HG03025 (cell line): ENCODE measurements at regions not wholly inside any gene's neighbourhood (a gene's known extent, or its start where the extent isn't known, plus 50 kb on each side); places are given as distances from the start of the nearest gene placed in this dataset.
A peak's percentile ranks its signal among the peaks of the same experiment; 100 is the strongest.

Experiments used
- ATAC-seq: cut with Tn5 transposase; IDR thresholded peaks from one replicate; pipeline ENCODE4 v1.9.1; 2021; ENCODE audit warnings: mild to moderate bottlenecking, moderate library complexity; ENCODE audit not compliant: unreplicated experiment, low FRiP score

DNA sequence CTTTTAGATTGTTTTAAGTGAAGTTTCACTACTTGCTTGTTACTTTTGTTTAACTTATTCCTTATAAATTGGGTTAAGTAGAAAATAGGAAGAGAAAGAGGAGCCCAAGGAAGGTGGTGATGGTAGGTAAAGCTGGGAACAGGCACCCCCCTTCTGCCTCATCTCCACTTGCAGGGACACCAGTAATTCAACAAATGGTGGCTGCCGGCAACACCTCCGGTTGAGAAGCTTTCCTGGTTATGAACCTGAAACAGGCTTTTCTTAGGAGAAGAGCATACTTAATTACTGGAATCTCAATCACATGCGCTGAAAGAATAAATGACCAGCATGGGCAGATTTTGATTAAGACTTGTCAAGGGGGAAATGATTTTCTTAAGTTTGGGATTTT is 158.9 kb upstream of the ZNF217 start:
- ATAC-seq: no peak

- ATAC-seq: no peak
Observed at GRCh38 chr20:53751620-53752318, 158.1 kb upstream of the ZNF217 start.

GRCh38 chr20:53750827-53751619 is 157.4 kb upstream of the ZNF217 start:
- ATAC-seq: peak; percentile 74

DNA sequence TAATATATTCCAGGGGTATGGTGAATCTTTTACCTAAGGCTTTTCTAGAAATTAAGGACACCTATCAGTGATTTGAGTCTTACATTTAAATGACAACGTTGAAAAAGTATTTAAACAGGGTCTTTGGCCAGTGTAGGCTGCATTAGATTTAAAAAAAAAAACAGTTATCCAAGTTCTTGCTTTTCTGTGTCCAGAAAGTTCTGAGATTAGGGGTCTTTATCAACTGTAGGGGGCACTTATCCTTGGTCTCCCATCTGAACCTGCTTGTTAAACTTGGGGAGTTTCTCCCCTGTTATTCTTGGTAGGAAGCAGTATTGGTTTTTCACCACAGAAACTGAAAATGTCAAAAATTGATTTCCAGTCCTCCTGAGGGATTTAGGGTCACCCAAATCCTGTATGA is 155.9 kb upstream of the ZNF217 start:
- no peak for ATAC-seq

- no peak for ATAC-seq
Observed at GRCh38 chr20:53748821-53749421, 155.3 kb upstream of the ZNF217 start.

DNA sequence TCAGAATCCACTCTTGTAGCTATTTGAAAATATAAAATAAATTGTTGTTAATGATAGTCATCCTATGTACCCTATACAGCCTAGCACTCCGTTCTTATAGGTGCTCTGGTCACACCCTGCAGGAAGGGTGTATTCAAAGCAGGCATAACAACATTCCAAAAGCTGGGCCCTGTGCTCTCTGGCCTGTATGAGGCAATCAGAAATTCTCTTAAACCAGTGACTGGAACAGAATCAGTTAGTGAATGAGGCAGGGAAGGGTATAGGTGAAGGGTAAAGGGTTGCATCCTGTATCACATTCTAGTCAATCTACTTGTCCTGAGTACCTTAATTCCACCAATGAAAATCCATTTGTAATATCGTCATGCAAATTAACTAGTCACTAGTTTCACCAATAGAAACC is 154.5 kb upstream of the ZNF217 start:
- ATAC-seq: no peak

DNA sequence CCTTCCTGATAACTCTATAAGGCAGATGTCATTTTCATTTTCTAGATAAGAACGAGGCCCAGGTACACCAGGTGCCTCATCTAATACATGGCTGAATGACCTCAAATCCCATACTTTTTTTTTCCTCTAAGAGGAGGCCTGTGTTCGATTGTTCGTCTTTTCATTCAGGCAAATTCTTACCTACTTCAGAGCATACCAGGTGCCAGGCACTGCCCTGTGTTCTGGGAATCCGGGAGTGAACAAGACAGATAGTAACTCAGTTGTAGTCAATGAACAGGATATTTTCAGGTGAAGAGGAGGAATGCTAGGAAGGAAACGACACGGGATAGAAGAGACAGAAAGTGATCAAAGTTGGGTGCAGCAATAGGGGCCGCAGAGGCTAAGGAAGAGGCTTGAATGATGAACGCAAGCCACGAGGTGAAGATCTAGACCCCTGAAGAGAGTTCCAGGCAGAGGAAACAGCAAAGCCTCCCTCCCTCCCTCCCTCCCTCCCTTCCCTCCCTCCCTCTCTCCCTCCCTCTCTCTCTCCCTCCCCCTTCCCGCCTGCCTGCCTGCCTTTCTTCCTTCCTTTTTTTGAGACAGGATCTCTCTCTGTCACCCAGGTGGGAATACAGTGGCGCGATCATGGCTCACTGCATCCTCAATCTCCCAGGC is 150.1 kb upstream of the ZNF217 start:
- ATAC-seq: no peak

DNA sequence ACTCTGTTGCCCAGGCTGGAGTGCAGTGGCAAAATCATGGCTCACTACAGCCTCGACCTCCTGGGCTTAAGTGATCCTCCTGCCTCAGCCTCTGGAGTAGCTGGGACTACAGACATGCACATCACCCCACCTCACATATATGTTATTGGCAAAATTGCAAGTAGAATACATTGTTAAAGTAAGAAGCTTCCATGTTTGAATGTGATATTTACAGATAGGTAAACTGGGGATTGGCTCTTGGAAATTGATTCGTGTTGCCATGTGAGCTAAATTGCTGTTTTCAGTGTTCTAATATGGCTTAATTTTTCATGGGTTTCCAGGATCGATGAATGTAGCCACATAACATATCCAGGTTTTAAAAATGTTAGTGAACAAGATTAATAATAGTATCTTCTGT is 149.0 kb upstream of the ZNF217 start:
- ATAC-seq: no peak

DNA sequence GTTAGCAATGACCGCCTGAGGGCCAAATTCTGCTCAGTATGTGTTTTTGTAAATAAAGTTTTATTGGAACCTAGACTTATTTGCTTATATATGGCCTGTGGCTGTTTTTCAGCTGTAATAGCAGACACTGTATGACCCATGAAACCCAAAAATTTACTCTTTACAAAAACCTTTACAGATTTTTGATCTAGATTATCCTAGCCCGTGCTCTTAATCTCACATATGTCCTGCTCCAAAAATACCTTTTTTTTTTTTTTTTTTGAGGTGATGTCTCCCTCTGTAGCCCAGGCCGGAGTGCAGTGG is 148.0 kb upstream of the ZNF217 start:
- ATAC-seq: no peak

- no peak for ATAC-seq
Observed at GRCh38 chr20:53739799-53740785, 146.5 kb upstream of the ZNF217 start.

GRCh38 chr20:53738945-53739798 is 145.5 kb upstream of the ZNF217 start:
- no peak for ATAC-seq

- ATAC-seq: no peak
Observed at GRCh38 chr20:53738039-53738944, 144.7 kb upstream of the ZNF217 start.

DNA sequence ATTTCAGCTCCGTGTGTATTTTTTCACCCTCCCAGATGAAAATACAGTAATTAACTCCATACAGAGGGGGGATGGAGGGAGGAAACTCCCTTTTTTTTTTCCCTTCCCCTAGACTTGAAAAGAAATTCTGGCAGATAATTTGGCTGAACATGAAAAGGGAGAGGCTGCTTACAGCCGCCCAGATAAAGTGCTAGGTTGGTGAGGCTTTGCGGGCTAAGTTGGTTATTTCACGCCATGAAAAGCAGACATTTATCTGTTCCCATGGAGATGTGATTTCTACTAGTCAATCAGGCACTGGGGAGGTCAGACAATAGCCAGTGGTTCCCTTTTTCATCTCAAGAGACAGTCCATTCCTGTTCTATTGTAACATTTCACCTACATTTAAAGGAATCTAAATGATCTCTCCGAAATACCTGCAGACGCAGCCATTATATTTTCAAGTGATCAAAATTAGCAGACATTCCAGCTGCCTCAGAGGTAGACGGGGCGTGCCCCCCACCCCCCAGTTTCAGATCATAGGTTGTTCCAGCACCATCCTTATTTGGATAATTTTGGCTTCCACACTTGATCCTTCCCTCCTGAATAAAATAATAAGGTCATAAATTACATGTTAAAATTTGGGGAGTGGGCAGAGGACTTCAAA is 143.9 kb upstream of the ZNF217 start:
- ATAC-seq: no peak

DNA sequence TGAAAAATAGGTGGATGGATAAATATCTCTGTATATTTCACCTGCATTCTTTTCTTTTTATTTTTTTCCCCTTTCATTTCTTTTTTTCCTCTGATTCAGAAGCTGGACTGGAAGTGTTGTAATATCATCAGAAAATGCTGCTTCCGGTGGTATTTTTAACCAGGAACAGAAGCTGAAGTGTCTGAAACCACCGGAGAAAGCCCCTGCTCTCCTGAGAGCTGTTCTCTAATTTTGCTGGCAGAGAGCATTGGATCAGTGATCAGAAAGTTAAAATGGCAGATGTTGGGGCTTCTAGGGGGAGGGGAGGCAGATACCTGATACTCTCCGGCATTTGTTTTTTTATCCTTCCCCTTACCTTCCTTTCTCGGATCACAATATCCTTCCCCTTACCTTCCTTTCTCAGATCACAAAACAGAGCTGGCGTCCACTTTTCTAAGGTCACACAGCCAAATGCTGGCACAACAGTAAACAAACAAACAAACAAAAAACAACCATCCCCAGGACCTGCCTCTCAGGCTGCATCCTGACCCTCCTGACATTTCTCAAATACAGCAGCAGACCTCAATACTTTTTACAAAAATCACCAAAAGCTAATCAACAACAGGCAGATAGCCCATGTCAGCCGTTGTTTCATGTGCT is 143.2 kb upstream of the ZNF217 start:
- ATAC-seq: no peak

DNA sequence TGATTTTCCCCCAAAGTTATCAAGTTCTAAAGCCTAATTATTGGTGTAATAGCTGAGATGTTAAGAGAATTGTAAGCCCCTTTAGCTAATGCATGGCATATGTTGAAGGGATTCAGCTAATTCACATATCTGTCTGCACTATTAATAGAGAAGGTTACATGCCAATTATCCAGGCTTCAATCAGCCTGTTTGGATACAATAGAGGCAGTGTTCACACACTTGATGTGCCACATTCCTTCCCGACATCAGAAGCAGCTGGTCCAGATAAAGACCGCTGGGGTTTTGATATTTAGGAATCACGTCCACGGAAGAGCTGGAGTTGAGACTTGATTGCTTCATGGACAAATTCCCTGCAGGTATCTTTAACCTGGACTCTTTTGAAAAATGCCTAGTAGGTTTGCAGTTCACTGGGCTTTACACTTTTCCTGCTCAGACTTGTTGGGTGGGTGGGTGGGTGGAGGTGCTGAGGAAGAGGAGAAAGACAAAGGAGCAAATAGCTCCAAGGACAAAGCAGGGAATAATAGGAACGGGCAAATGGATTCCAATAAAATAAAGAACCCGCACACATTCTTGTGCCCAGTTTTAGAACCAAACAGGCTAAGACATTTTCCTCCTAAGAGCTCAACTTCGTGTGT is 142.6 kb upstream of the ZNF217 start:
- no peak for ATAC-seq

DNA sequence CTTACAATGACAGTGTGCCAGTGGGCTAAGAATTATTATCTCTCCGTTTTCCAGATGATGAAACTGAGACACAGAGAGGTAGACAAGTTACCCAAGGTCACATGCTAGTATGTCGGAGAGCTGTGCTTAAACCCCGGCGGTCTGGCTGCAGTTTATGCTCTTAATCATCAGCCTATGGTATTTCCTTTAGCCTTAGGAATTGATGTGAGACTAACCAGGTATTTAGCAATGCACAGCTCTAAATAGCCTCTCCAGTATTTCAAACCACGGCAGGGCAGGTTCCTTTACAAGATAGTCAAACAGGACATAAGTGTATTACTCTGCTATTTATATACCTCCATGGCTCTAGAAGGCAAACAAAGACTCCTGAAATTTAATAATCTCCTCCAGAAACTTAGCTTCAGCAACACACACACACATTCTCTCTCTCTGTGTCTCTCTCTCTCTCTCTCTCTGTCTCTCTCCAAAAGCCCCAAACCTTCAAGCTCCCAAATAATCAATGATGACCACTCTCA is 142.0 kb upstream of the ZNF217 start:
- no peak for ATAC-seq
